G401.6 (cell line): ENCODE measurements at regions not wholly inside any gene's neighbourhood (a gene's known extent, or its start where the extent isn't known, plus 50 kb on each side); places are given as distances from the start of the nearest gene placed in this dataset.

ENCODE experiments used
- FAIRE-seq: peaks from 2 replicates; lab custom pipeline; 2012; peaks lifted over from hg19 to GRCh38; lab: Jason Lieb, UNC

DNA sequence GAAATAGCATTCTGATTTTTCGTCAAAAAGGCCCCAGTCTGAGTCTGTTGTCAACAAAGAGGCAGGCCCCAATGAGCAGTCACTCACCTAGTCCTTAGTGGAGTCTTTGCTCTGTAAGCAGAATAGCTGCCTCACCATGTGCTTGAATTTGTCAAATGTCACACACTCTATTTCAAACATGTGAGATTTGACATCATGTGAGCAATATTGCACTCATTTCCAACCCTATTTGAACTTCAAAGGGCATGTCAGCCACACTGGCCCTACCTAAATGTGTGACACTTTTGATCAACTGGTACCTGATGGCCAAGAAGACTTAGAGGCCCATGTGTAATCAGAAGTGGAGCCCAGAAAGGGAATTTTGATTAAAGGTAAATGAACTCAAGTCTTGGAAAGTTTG lies 59.4 kb upstream of the PLAC1 start:
- FAIRE-seq: no peak

DNA sequence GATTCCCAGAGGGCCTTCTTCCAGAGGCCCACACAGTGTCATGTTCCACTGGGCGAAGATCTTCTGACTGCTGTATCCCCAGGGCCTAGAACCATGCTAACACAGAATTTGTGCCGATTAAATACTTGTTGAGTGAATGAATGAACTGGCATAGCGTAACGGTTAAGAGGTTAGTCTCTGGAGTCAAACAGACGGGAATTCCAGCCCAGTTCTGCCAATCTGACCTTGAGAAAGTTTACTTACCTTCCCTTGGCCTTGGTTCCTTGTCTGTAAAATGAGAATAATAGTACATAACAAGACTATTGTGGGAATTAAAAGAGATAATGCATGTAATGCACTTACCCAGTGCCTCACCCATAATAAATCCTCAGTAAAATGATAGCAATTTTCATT lies 58.3 kb upstream of the PLAC1 start:
- FAIRE-seq: no peak

GRCh38 chrX:134715930-134716619 lies 57.8 kb upstream of the PLAC1 start:
- no peak for FAIRE-seq

DNA sequence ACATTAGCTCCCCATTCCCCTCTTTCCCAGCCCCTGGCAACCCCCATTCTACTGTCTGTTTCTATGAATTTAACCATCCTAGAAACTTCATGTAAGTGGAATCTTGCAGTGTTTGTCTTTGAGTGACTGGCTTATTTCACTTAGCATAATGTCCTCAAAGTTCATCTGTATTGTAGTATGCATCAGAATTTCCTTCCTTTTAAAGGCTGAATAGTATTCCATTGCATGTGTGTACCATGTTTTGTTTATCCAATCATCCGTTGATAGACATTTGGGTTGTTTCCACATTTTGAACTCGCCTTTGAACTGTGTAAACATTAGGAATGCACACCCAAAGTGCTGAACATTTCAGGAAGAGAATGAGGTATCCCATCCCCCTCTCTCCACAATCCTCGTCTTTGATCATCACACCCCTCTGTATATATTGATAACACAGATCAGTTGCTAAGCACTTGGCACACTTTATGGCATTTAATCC lies 56.4 kb upstream of the PLAC1 start:
- no peak for FAIRE-seq

- FAIRE-seq: no peak
Observed at GRCh38 chrX:134713618-134714107, 55.4 kb upstream of the PLAC1 start.

DNA sequence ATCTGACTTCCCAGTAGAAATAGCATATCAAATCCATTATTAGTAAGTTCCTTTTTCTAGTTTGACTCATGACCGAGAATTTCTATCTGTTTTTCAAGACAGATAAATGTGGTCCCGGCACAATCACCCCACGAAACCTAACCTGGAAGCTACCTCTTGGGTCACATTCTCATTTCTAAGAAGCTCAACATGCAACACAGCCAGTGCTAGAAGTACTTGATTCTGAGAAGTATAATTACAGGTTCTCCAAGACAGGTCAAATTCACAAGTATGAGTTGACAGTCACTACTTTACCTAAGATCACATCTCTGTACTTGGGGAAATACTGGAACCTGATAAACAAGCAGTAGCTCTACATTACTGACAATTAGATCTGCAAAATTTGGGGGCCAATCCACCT lies 54.0 kb upstream of the PLAC1 start:
- no peak for FAIRE-seq

GRCh38 chrX:134711135-134711921 lies 53.1 kb upstream of the PLAC1 start:
- no peak for FAIRE-seq
